Cardiac fibroblast (primary cell): ENCODE measurements at regions not wholly inside any gene's neighbourhood (a gene's known extent, or its start where the extent isn't known, plus 50 kb on each side); places are given as distances from the start of the nearest gene placed in this dataset.

ENCODE experiments used
- DNase-seq, 2 donors: peaks; one replicate each; pipeline versions ENCODE4 v3.0.0 to v3.0.0-alpha.2; 2010; ENCODE audit warnings: low read depth in 2 of 2
- H3K4me3 ChIP-seq, 2 donors: replicated peaks in 1 of 2; 1 replicate in 1 of 2; 2 replicates in 1 of 2; pipeline ENCODE4 v1.5.1; 2011; ENCODE audit warnings: low read depth in 2 of 2, low read length in 2 of 2, mild to moderate bottlenecking in 2 of 2, moderate library complexity in 1 of 2
- CTCF ChIP-seq: IDR thresholded peaks from one replicate; pipeline ENCODE4 v1.5.1; 2011; ENCODE audit warnings: low read depth, mild to moderate bottlenecking, low read length, inconsistent platforms

- TF ChIP-seq CTCF, result no peak
- no peak for DNase-seq
- H3K4me3 ChIP-seq, result no peak overlapping the region
These were observed 97.3 kb upstream of the RTL1 start for GRCh38 chr14:101000711-101001250.

DNA sequence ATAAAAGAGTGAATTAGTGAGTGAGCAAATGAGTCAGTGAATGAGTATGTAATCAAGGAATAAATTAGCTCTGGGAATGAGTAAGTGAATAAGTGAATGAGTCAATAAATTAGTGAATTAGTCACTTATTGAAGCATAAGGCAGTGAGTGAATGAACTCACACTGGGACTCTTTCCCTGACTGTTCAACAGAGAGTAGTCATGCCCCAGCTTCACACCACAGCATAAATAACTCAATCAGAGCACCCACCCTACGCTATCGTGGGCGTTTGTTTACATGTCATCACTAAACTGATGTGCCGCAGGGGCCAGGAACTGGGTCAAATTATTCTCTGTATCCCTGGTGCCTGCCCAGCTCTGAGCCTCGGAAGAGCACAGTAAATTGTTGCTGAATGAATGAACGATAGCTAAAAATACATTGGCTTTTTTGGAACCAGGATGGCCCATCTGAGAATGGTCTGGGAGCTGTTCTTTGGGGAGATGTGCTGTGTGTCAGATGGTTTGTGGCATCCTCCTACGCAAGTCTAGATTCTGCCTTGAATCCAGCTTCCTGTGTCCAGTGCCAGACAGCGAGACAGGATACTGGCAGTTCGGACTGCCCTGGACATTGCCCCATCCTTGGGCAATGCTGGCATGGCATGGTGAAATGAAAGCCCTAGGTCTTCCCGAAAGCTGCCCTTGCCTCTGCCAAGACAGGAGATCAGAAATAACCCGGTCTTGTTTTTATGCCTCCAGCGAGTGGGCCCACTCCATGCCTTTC, 98.0 kb upstream of the RTL1 start:
- no peak overlapping the region for H3K4me3 ChIP-seq
- peak; percentile 52 to 67 for DNase-seq

DNA sequence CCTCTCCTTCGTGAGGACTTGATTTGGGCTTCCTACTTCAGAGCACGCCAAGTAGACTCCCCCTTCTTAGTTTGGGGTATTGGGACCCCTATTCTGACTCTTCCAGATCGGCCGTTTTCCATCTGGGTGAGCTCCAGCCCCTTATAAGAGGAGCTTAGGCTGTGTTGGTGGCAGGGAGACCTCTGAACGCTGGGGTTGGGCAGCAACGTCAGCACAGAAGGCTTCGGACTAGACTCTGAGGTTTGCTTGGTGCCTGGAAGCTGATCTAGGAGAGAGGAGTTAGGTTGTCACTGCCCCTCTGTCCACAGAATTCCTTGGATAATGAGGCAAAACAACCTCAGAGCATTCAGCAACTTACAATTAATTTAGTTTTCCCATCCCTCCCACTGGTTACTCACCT, 99.2 kb upstream of the RTL1 start:
- no peak for TF ChIP-seq CTCF
- no peak overlapping the region for H3K4me3 ChIP-seq
- DNase-seq, result no peak

More for the DNA sequence above, 98.0 kb upstream of the RTL1 start:
- no peak for TF ChIP-seq CTCF

- no peak for DNase-seq
- no peak overlapping the region for H3K4me3 ChIP-seq
- no peak for TF ChIP-seq CTCF
These were observed 100.7 kb upstream of the RTL1 start for GRCh38 chr14:101004176-101004575.

DNA sequence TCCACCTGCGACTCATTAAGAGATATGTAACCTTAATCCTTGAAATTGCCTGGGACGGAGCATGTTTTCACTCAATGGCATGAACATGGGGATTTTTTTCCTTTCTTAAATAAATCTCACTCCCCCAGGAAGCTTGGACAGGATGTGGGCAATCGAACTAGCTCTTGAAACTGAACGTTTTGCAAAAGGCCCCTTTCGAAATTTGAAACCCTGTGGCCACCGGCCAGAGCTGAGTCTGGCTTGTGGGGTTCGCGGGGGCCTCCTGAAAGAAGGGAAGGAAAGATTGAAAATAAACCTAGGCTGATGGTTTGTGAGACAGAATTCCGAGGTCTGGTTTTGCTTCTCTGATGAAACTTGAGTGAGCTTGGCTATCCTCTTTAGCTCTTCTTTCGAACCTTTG, 101.4 kb upstream of the RTL1 start:
- H3K4me3 ChIP-seq, result no peak overlapping the region
- TF ChIP-seq CTCF, result no peak
- DNase-seq, result peak in 1 of 2 donors; percentile 50

DNA sequence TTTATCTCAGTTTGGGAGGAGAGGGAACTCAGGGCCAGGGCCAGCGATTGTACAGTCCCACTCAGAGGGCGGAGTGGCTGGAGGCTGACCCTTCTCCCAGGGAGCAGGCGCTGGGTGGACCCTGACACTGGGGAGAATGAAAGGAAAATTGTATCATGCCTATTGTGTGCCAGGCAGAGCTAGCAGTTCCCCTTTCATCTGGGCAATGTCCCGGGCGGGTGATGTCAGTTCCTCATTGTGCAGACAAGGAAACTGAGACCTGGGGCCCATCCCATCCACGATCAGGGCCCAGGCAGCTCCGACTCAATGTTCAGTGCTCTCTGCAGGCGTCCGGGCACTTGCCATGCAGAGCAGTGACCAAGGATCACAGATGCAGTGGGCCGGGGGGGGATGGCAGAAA, 101.9 kb upstream of the RTL1 start:
- no peak overlapping the region for H3K4me3 ChIP-seq
- TF ChIP-seq CTCF, result no peak
- DNase-seq, result no peak
